GM23338 (cell line): ENCODE measurements at regions not wholly inside any gene's neighbourhood (a gene's known extent, or its start where the extent isn't known, plus 50 kb on each side); places are given as distances from the start of the nearest gene placed in this dataset.

Source experiments
- ATAC-seq: fragments of 200-7000 bp; cut with Tn5 transposase; 3 replicates; pipeline ENCODE4 v1.9.1; 2020
- DNase-seq: peaks from one replicate; pipeline ENCODE4 v3.0.0-alpha.2; 2015; ENCODE audit warnings: low spot score
- H2AFZ ChIP-seq: fragments of 200-600 bp; sonication (generic); 2 replicates; pipeline ENCODE4 v1.8.0; 2016; ENCODE audit warnings: antibody characterized with exemption, mild to moderate bottlenecking, moderate library complexity
- H3F3A ChIP-seq: fragments of 200-600 bp; sonication (generic); replicated peaks from 2 replicates; pipeline ENCODE4 v1.8.0; 2017; ENCODE audit warnings: antibody characterized with exemption, mixed run types, low read depth
- H3K27ac ChIP-seq: fragments of 200-600 bp; sonication (generic); 2 replicates; pipeline ENCODE4 v1.6.1; 2016; ENCODE audit warnings: low read depth
- H3K27me3 ChIP-seq: fragments of 200-600 bp; sonication (generic); 2 replicates; pipeline ENCODE4 v1.8.0; 2016; ENCODE audit warnings: mild to moderate bottlenecking, mixed run types, moderate library complexity; ENCODE audit not compliant: insufficient read depth
- H3K36me3 ChIP-seq: fragments of 200-600 bp; sonication (generic); 2 replicates; pipeline ENCODE4 v1.8.0; 2016; ENCODE audit warnings: mild to moderate bottlenecking; ENCODE audit not compliant: insufficient read depth
- H3K4me1 ChIP-seq: fragments of 200-600 bp; sonication (generic); 2 replicates; pipeline ENCODE4 v1.8.0; 2016; ENCODE audit warnings: mild to moderate bottlenecking, moderate library complexity; ENCODE audit not compliant: insufficient read depth
- H3K4me2 ChIP-seq: fragments of 200-600 bp; sonication (generic); 2 replicates; pipeline ENCODE4 v1.7.1; 2017; ENCODE audit warnings: mixed run types
- H3K4me3 ChIP-seq: fragments of 200-600 bp; sonication (generic); 2 replicates; pipeline ENCODE4 v1.6.1; 2016; ENCODE audit warnings: mixed run types
- H3K79me2 ChIP-seq: fragments of 200-600 bp; sonication (generic); replicated peaks from 2 replicates; pipeline ENCODE4 v1.8.0; 2017; ENCODE audit warnings: mild to moderate bottlenecking; ENCODE audit not compliant: insufficient read depth
- H3K9me2 ChIP-seq: fragments of 200-600 bp; sonication (generic); 2 replicates; pipeline ENCODE4 v1.8.0; 2017; ENCODE audit not compliant: insufficient read depth
- H4K20me1 ChIP-seq: fragments of 200-600 bp; sonication (generic); replicated peaks from 2 replicates; pipeline ENCODE4 v1.8.0; 2017; ENCODE audit warnings: mild to moderate bottlenecking; ENCODE audit not compliant: insufficient read depth
- H3K27ac Mint-ChIP-seq: 2 replicates; pipeline ENCODE4 v1.8.0; 2020; ENCODE audit warnings: inconsistent platforms, mild to moderate bottlenecking, moderate library complexity, mixed read lengths
- H3K27me3 Mint-ChIP-seq: 3 replicates; pipeline ENCODE4 v1.8.0; 2022; ENCODE audit warnings: low read depth, mild to moderate bottlenecking, moderate library complexity, mixed read lengths, inconsistent platforms; ENCODE audit not compliant: insufficient read depth, poor library complexity
- H3K36me3 Mint-ChIP-seq: 3 replicates; pipeline ENCODE4 v1.8.0; 2021; ENCODE audit warnings: low read depth, mild to moderate bottlenecking, inconsistent platforms, moderate library complexity, mixed read lengths
- H3K4me1 Mint-ChIP-seq: 3 replicates; pipeline ENCODE4 v1.8.0; 2020; ENCODE audit warnings: mild to moderate bottlenecking, inconsistent platforms, mixed read lengths
- H3K4me3 Mint-ChIP-seq: 3 replicates; pipeline ENCODE4 v1.8.0; 2021; ENCODE audit warnings: moderate library complexity, mild to moderate bottlenecking, inconsistent platforms, mixed read lengths
- H3K9me3 Mint-ChIP-seq: 3 replicates; pipeline ENCODE4 v1.8.0; 2020; ENCODE audit warnings: moderate library complexity, mild to moderate bottlenecking, inconsistent platforms, mixed read lengths
- CREB1 ChIP-seq: fragments of 250-450 bp; sonication (Bioruptor Pico); IDR thresholded peaks from 2 replicates; pipeline ENCODE4 v1.5.0; 2020; ENCODE audit warnings: low read depth, mild to moderate bottlenecking, moderate library complexity
- EZH2 ChIP-seq: fragments of 200-600 bp; sonication (generic); IDR thresholded peaks from one replicate; pipeline ENCODE4 v1.8.0; 2017; ENCODE audit warnings: antibody characterized with exemption, mild to moderate bottlenecking, low read depth; ENCODE audit not compliant: unreplicated experiment
- JUNB ChIP-seq: IDR thresholded peaks from one replicate; pipeline ENCODE4 v1.6.1; 2016; ENCODE audit warnings: antibody characterized with exemption; ENCODE audit not compliant: unreplicated experiment
- POLR2AphosphoS5 ChIP-seq: IDR thresholded peaks from 2 replicates; pipeline ENCODE4 v1.6.1; 2016; ENCODE audit warnings: antibody characterized with exemption, low read depth
- ZNF114 ChIP-seq: fragments of 250-450 bp; sonication (Bioruptor Pico); IDR thresholded peaks from 2 replicates; pipeline ENCODE4 v1.5.0; 2020; ENCODE audit warnings: mild to moderate bottlenecking, moderate library complexity
- ZNF331 ChIP-seq: fragments of 250-450 bp; sonication (Bioruptor Pico); IDR thresholded peaks from 2 replicates; pipeline ENCODE4 v1.5.0; 2020; ENCODE audit warnings: low read depth, mild to moderate bottlenecking, moderate library complexity
- TF ChIP-seq, protein P1 (sequence below): fragments of 250-450 bp; sonication (Bioruptor Pico); IDR thresholded peaks from 2 replicates; pipeline ENCODE4 v1.5.0; 2020; ENCODE audit warnings: mild to moderate bottlenecking, moderate library complexity
- TF ChIP-seq, protein P2 (sequence below): IDR thresholded peaks from 2 replicates; pipeline ENCODE4 v1.6.1; 2016; ENCODE audit warnings: antibody characterized with exemption

DNA sequence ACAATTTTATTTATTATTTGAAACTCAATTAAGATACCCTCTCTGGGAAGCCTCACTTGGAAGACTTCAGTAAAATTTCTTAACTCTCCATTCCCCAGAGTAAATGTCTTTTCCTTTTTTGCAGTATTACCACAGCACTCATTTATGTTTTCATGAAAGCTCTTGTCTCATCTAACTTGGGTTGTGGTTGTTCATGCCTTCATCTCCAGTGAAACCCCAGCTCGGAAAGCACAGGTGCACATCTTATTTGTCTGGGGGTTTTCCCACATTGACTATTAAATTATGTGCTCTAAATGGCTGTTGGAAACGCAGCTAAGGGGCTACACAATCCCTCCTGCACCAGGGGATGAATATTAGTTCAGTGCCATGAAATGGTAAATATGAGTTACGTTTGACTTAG is 954.2 kb upstream of the RAG2 start:
- Mint-ChIP-seq H3K4me3 (no peak overlapping the region), H3K36me3 (no peaks in the 10 kb centered on the region), H3K4me1 (no peaks in the 10 kb centered on the region), H3K9me3 (no peaks in the 10 kb centered on the region), H3K27me3 (no peaks in the 10 kb centered on the region), H3K27ac (no peak overlapping the region)
- no peak for DNase-seq
- TF ChIP-seq, protein P1, sequence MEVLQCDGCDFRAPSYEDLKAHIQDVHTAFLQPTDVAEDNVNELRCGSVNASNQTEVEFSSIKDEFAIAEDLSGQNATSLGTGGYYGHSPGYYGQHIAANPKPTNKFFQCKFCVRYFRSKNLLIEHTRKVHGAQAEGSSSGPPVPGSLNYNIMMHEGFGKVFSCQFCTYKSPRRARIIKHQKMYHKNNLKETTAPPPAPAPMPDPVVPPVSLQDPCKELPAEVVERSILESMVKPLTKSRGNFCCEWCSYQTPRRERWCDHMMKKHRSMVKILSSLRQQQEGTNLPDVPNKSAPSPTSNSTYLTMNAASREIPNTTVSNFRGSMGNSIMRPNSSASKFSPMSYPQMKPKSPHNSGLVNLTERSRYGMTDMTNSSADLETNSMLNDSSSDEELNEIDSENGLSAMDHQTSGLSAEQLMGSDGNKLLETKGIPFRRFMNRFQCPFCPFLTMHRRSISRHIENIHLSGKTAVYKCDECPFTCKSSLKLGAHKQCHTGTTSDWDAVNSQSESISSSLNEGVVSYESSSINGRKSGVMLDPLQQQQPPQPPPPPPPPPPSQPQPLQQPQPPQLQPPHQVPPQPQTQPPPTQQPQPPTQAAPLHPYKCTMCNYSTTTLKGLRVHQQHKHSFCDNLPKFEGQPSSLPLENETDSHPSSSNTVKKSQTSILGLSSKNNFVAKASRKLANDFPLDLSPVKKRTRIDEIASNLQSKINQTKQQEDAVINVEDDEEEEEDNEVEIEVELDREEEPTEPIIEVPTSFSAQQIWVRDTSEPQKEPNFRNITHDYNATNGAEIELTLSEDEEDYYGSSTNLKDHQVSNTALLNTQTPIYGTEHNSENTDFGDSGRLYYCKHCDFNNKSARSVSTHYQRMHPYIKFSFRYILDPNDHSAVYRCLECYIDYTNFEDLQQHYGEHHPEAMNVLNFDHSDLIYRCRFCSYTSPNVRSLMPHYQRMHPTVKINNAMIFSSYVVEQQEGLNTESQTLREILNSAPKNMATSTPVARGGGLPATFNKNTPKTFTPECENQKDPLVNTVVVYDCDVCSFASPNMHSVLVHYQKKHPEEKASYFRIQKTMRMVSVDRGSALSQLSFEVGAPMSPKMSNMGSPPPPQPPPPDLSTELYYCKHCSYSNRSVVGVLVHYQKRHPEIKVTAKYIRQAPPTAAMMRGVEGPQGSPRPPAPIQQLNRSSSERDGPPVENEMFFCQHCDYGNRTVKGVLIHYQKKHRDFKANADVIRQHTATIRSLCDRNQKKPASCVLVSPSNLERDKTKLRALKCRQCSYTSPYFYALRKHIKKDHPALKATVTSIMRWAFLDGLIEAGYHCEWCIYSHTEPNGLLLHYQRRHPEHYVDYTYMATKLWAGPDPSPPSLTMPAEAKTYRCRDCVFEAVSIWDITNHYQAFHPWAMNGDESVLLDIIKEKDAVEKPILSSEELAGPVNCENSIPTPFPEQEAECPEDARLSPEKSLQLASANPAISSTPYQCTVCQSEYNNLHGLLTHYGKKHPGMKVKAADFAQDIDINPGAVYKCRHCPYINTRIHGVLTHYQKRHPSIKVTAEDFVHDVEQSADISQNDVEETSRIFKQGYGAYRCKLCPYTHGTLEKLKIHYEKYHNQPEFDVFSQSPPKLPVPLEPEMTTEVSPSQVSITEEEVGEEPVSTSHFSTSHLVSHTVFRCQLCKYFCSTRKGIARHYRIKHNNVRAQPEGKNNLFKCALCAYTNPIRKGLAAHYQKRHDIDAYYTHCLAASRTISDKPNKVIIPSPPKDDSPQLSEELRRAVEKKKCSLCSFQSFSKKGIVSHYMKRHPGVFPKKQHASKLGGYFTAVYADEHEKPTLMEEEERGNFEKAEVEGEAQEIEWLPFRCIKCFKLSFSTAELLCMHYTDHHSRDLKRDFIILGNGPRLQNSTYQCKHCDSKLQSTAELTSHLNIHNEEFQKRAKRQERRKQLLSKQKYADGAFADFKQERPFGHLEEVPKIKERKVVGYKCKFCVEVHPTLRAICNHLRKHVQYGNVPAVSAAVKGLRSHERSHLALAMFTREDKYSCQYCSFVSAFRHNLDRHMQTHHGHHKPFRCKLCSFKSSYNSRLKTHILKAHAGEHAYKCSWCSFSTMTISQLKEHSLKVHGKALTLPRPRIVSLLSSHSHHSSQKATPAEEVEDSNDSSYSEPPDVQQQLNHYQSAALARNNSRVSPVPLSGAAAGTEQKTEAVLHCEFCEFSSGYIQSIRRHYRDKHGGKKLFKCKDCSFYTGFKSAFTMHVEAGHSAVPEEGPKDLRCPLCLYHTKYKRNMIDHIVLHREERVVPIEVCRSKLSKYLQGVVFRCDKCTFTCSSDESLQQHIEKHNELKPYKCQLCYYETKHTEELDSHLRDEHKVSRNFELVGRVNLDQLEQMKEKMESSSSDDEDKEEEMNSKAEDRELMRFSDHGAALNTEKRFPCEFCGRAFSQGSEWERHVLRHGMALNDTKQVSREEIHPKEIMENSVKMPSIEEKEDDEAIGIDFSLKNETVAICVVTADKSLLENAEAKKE (CRISPR knock-in tag) = no peak
- TF ChIP-seq JUNB (no peak), EZH2 (no peak)
- Histone ChIP-seq H2AFZ (no peak overlapping the region), H3K36me3 (0 out of 2 replicates have a peak, but pooled peaks cover 3% of the 10 kb centered on the region), H3K9me2 (no peaks in the 10 kb centered on the region), H3K27me3 (no peaks in the 10 kb centered on the region), H3K79me2 (no peaks in the 10 kb centered on the region), H4K20me1 (no peaks in the 10 kb centered on the region), H3F3A (no peaks in the 10 kb centered on the region), H3K4me2 (no peak overlapping the region), H3K4me1 (no peaks in the 10 kb centered on the region), H3K27ac (no peak overlapping the region), H3K4me3 (no peak overlapping the region)
- ATAC-seq = no peak

DNA sequence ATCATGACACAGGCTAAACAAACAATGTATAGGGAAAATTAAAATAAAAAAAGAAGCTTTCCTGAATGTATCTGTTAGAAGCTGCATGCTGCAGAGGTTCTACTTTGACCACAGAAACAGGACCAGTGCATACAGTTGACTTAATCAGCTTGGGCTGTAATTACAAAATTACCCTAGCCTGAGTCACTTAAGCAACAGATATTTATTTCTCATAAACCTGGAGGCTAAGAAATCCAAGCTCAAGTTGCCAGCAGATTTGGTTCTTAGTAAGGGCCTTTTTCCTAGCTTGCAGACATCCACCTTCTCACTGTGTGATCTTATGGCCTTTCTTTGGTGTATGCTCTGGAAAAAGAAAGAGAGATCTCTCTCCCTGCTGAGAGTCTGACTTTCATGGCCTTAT is 946.5 kb upstream of the RAG2 start:
- Mint-ChIP-seq H3K27ac (no peak overlapping the region), H3K4me3 (no peak overlapping the region), H3K36me3 (peaks cover 15% of the 10 kb centered on the region; the same call in 2 of the 3 replicates), H3K4me1 (no peaks in the 10 kb centered on the region), H3K27me3 (no peaks in the 10 kb centered on the region), H3K9me3 (peaks cover 20% of the 10 kb centered on the region)
- Histone ChIP-seq H3K27me3 (no peaks in the 10 kb centered on the region), H2AFZ (no peak overlapping the region), H3K9me2 (no peaks in the 10 kb centered on the region), H3K4me3 (no peak overlapping the region), H3K36me3 (no peaks in the 10 kb centered on the region), H3K79me2 (no peaks in the 10 kb centered on the region), H3K4me2 (no peak overlapping the region), H3K27ac (no peak overlapping the region), H4K20me1 (no peaks in the 10 kb centered on the region), H3K4me1 (no peaks in the 10 kb centered on the region), H3F3A (no peaks in the 10 kb centered on the region)
- ATAC-seq = no peak
- no peak for DNase-seq
- TF ChIP-seq ZNF114 (CRISPR knock-in tag) (no peak), CREB1 (CRISPR knock-in tag) (no peak), POLR2AphosphoS5 (no peak), ZNF331 (CRISPR knock-in tag) (no peak)
- TF ChIP-seq, protein P2, sequence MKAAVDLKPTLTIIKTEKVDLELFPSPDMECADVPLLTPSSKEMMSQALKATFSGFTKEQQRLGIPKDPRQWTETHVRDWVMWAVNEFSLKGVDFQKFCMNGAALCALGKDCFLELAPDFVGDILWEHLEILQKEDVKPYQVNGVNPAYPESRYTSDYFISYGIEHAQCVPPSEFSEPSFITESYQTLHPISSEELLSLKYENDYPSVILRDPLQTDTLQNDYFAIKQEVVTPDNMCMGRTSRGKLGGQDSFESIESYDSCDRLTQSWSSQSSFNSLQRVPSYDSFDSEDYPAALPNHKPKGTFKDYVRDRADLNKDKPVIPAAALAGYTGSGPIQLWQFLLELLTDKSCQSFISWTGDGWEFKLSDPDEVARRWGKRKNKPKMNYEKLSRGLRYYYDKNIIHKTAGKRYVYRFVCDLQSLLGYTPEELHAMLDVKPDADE = no peak
